WTC11 (cell line): ENCODE measurements at regions not wholly inside any gene's neighbourhood (a gene's known extent, or its start where the extent isn't known, plus 50 kb on each side); places are given as distances from the start of the nearest gene placed in this dataset.

Experiments used
- SMAD3 ChIP-seq: sonication (generic); formaldehyde crosslinking; IDR thresholded peaks from 2 replicates; pipeline ENCODE4 v1.8.0; 2022; ENCODE audit warnings: missing genetic modification reagents, mild to moderate bottlenecking, borderline replicate concordance
- TEAD1 ChIP-seq: sonication (generic); formaldehyde crosslinking; IDR thresholded peaks from 2 replicates; pipeline ENCODE4 v1.8.0; 2022; ENCODE audit warnings: mild to moderate bottlenecking, missing genetic modification reagents
- ZNF416 ChIP-seq: fragments of 250-450 bp; sonication (Bioruptor Pico); IDR thresholded peaks from 2 replicates; pipeline ENCODE4 v1.9.0; 2021; ENCODE audit warnings: mild to moderate bottlenecking, inconsistent platforms
- TF ChIP-seq, protein P1 (sequence below): sonication (generic); formaldehyde crosslinking; IDR thresholded peaks from 2 replicates; pipeline ENCODE4 v1.8.0; 2022; ENCODE audit warnings: mild to moderate bottlenecking, missing genetic modification reagents
- TF ChIP-seq, protein P2 (sequence below): fragments of 200-600 bp; IDR thresholded peaks from 2 replicates; pipeline ENCODE4 v1.8.0; 2022; ENCODE audit warnings: antibody characterized with exemption

DNA sequence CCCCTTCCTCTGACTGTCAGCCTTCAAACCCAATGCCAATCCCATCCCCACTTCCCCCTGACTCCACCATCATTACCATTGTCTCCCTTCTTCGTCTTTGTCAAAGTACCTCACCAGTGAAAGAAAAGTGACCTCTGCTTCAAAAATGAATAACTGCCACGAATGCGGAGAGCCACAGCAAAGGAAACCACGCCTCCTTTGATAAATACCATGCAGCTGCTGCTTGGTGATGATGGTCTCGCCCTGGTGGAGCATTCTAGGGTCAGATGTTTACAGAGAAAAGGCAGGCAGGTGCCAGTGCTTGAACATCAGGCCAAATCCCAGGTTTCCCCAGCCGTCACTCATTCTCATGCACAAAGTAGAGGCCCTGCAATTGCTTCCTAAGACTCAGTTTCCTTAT, 162.2 kb downstream of the BCL11A start:
- TF ChIP-seq SMAD3 (CRISPR knock-in tag): no peak
- TF ChIP-seq, protein P1, sequence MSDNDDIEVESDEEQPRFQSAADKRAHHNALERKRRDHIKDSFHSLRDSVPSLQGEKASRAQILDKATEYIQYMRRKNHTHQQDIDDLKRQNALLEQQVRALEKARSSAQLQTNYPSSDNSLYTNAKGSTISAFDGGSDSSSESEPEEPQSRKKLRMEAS (CRISPR knock-in tag): no peak
- TF ChIP-seq TEAD1 (CRISPR knock-in tag): no peak
- TF ChIP-seq ZNF416 (CRISPR knock-in tag): no peak
- TF ChIP-seq, protein P2, sequence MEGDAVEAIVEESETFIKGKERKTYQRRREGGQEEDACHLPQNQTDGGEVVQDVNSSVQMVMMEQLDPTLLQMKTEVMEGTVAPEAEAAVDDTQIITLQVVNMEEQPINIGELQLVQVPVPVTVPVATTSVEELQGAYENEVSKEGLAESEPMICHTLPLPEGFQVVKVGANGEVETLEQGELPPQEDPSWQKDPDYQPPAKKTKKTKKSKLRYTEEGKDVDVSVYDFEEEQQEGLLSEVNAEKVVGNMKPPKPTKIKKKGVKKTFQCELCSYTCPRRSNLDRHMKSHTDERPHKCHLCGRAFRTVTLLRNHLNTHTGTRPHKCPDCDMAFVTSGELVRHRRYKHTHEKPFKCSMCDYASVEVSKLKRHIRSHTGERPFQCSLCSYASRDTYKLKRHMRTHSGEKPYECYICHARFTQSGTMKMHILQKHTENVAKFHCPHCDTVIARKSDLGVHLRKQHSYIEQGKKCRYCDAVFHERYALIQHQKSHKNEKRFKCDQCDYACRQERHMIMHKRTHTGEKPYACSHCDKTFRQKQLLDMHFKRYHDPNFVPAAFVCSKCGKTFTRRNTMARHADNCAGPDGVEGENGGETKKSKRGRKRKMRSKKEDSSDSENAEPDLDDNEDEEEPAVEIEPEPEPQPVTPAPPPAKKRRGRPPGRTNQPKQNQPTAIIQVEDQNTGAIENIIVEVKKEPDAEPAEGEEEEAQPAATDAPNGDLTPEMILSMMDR: no peak
